GM23248 (cell line): ENCODE measurements at regions not wholly inside any gene's neighbourhood (a gene's known extent, or its start where the extent isn't known, plus 50 kb on each side); places are given as distances from the start of the nearest gene placed in this dataset.
"Not testable (repeated sequence)": the region's sequence is repeated elsewhere in the genome, so short reads cannot be mapped to it uniquely, and the experiment has no call there.

Experiments used
- DNase-seq: peaks from one replicate; pipeline ENCODE4 v3.0.0-alpha.2; 2015
- H2AFZ ChIP-seq: fragments of 200-600 bp; sonication (generic); 2 replicates; pipeline ENCODE4 v1.6.1; 2016; ENCODE audit warnings: antibody characterized with exemption
- H3F3A ChIP-seq: fragments of 200-600 bp; sonication (generic); 2 replicates; pipeline ENCODE4 v1.6.1; 2016; ENCODE audit warnings: mild to moderate bottlenecking, antibody characterized with exemption, mixed run types; ENCODE audit not compliant: insufficient read depth
- H3K27ac ChIP-seq: fragments of 200-600 bp; sonication (generic); 2 replicates; pipeline ENCODE4 v1.5.1; 2016; ENCODE audit warnings: mild to moderate bottlenecking
- H3K27me3 ChIP-seq: fragments of 200-600 bp; sonication (generic); replicated peaks from 2 replicates; pipeline ENCODE4 v1.6.1; 2016; ENCODE audit warnings: mild to moderate bottlenecking; ENCODE audit not compliant: insufficient read depth
- H3K36me3 ChIP-seq: fragments of 200-600 bp; sonication (generic); 2 replicates; pipeline ENCODE4 v1.6.1; 2016; ENCODE audit warnings: low read depth, mild to moderate bottlenecking
- H3K4me1 ChIP-seq: fragments of 200-600 bp; sonication (generic); 2 replicates; pipeline ENCODE4 v1.6.1; 2016; ENCODE audit warnings: mild to moderate bottlenecking; ENCODE audit not compliant: insufficient read depth
- H3K4me2 ChIP-seq: fragments of 200-600 bp; sonication (generic); one replicate; pipeline ENCODE4 v1.6.1; 2016; ENCODE audit warnings: mild to moderate bottlenecking; ENCODE audit not compliant: unreplicated experiment
- H3K4me3 ChIP-seq: fragments of 200-600 bp; sonication (generic); 2 replicates; pipeline ENCODE4 v1.5.1; 2016; ENCODE audit warnings: mild to moderate bottlenecking
- H3K79me2 ChIP-seq: fragments of 200-600 bp; sonication (generic); 2 replicates; pipeline ENCODE4 v1.6.1; 2016; ENCODE audit warnings: mild to moderate bottlenecking; ENCODE audit not compliant: insufficient read depth
- H3K9ac ChIP-seq: fragments of 200-600 bp; sonication (generic); 2 replicates; pipeline ENCODE4 v1.6.1; 2016; ENCODE audit warnings: mild to moderate bottlenecking
- H3K9me2 ChIP-seq: fragments of 200-600 bp; sonication (generic); 2 replicates; pipeline ENCODE4 v1.6.1; 2016; ENCODE audit warnings: mixed run types, mild to moderate bottlenecking, moderate library complexity; ENCODE audit not compliant: insufficient read depth
- H3K9me3 ChIP-seq: fragments of 200-600 bp; sonication (generic); one replicate; pipeline ENCODE4 v1.6.1; 2017; ENCODE audit warnings: low read depth
- H4K20me1 ChIP-seq: fragments of 200-600 bp; sonication (generic); 2 replicates; pipeline ENCODE4 v1.6.0; 2016; ENCODE audit not compliant: insufficient read depth
- EZH2 ChIP-seq: fragments of 200-600 bp; sonication (generic); IDR thresholded peaks from 2 replicates; pipeline ENCODE4 v1.6.1; 2018; ENCODE audit warnings: antibody characterized with exemption, mild to moderate bottlenecking; ENCODE audit not compliant: insufficient read depth, poor library complexity, severe bottlenecking
- EZH2phosphoT487 ChIP-seq: fragments of 200-600 bp; sonication (generic); IDR thresholded peaks from 2 replicates; pipeline ENCODE4 v1.6.1; 2018; ENCODE audit warnings: antibody characterized with exemption, moderate library complexity, mild to moderate bottlenecking, low read depth; ENCODE audit not compliant: insufficient read depth
- WGBS, 2 experiments: methylation state at CpG; one replicate each; pipeline ENCODE4 v1.1.6; 2015 to 2017; ENCODE audit warnings: low lambda C conversion rate in 2 of 2, low coverage in 1 of 2; ENCODE audit errors: missing lambda C conversion rate in 2 of 2; 5-methylcytosine and 5-hydroxymethylcytosine counted together
- in situ Hi-C: fragments of 300-500 bp; cut with MboI; formaldehyde crosslinking; loops from 2 replicates; pipeline ENCODE4 v1.15.0; 2020

GRCh38 chr9:3647652-3648051, 121.9 kb upstream of the RFX3 start:
- Histone ChIP-seq H3K9me3 (no peaks in the 10 kb centered on the region), H3K36me3 (no peaks in the 10 kb centered on the region), H3F3A (no peaks in the 10 kb centered on the region), H3K27me3 (no peaks in the 10 kb centered on the region), H4K20me1 (no peaks in the 10 kb centered on the region), H2AFZ (no peak overlapping the region), H3K4me3 (no peak overlapping the region), H3K27ac (no peak overlapping the region), H3K79me2 (no peaks in the 10 kb centered on the region), H3K4me2 (no peak overlapping the region), H3K9ac (no peak overlapping the region), H3K9me2 (no peaks in the 10 kb centered on the region), H3K4me1 (no peaks in the 10 kb centered on the region)
- DNase-seq: no peak
- in situ Hi-C loops: no loop called here
- TF ChIP-seq EZH2: no peak
- TF ChIP-seq EZH2phosphoT487: no peak
- WGBS, 2 experiments: 92% methylated on average over 1 of the region's 1 CpG

GRCh38 chr9:3646226-3646625, 120.4 kb upstream of the RFX3 start:
- no peak for DNase-seq
- 61 to 72% methylated on average over 1 of the region's 1 CpG for WGBS, 2 experiments
- H3F3A ChIP-seq: no peaks in the 10 kb centered on the region
- no peak overlapping the region for H3K4me2 ChIP-seq
- H3K9me2 ChIP-seq: no peaks in the 10 kb centered on the region
- no peaks in the 10 kb centered on the region for H3K27me3 ChIP-seq
- no peaks in the 10 kb centered on the region for H3K4me1 ChIP-seq
- TF ChIP-seq EZH2 (no peak), EZH2phosphoT487 (no peak)
- in situ Hi-C loops: no loop called here
- H3K79me2 ChIP-seq: no peaks in the 10 kb centered on the region
- H3K4me3 ChIP-seq: no peak overlapping the region
- H3K9me3 ChIP-seq: no peaks in the 10 kb centered on the region
- H2AFZ ChIP-seq: no peak overlapping the region
- no peak overlapping the region for H3K9ac ChIP-seq
- H3K27ac ChIP-seq: no peak overlapping the region
- H3K36me3 ChIP-seq: no peaks in the 10 kb centered on the region
- H4K20me1 ChIP-seq: no peaks in the 10 kb centered on the region

- DNase-seq, H3K79me2 ChIP-seq, H3K4me3 ChIP-seq, H3K9me3 ChIP-seq, in situ Hi-C loops, H3F3A ChIP-seq, H3K9me2 ChIP-seq, H3K27me3 ChIP-seq, H2AFZ ChIP-seq, H3K4me1 ChIP-seq, H3K9ac ChIP-seq, H3K4me2 ChIP-seq, H4K20me1 ChIP-seq, H3K27ac ChIP-seq, H3K36me3 ChIP-seq: not testable (repeated sequence)
- WGBS, 2 experiments: 75 to 79% methylated on average over 6 of the region's 6 CpGs
Observed at GRCh38 chr9:3642075-3642474, 116.3 kb upstream of the RFX3 start.

- Histone ChIP-seq H3K27ac (no peak overlapping the region), H3K36me3 (no peaks in the 10 kb centered on the region), H3K9me3 (no peaks in the 10 kb centered on the region), H3K9ac (no peak overlapping the region), H3K27me3 (no peaks in the 10 kb centered on the region), H3K4me2 (no peak overlapping the region), H3K4me1 (no peaks in the 10 kb centered on the region), H4K20me1 (no peaks in the 10 kb centered on the region), H3K79me2 (no peaks in the 10 kb centered on the region), H3K4me3 (no peak overlapping the region), H3K9me2 (no peaks in the 10 kb centered on the region), H2AFZ (no peak overlapping the region), H3F3A (no peaks in the 10 kb centered on the region)
- 17 to 25% methylated on average over 1 of the region's 1 CpG for WGBS, 2 experiments
- in situ Hi-C loops: no loop called here
- no peak for DNase-seq
- TF ChIP-seq EZH2phosphoT487 (no peak), EZH2 (no peak)
Observed at GRCh38 chr9:3629495-3629894, 103.7 kb upstream of the RFX3 start.

- Histone ChIP-seq H3K9me3 (no peaks in the 10 kb centered on the region), H4K20me1 (no peaks in the 10 kb centered on the region), H3F3A (no peaks in the 10 kb centered on the region), H3K79me2 (no peaks in the 10 kb centered on the region), H3K4me1 (no peaks in the 10 kb centered on the region), H3K9me2 (no peaks in the 10 kb centered on the region), H2AFZ (no peak overlapping the region), H3K36me3 (no peaks in the 10 kb centered on the region), H3K9ac (no peak overlapping the region), H3K27me3 (no peaks in the 10 kb centered on the region), H3K27ac (no peak overlapping the region), H3K4me2 (no peak overlapping the region), H3K4me3 (no peak overlapping the region)
- no peak for DNase-seq
- in situ Hi-C loops: no loop called here
- TF ChIP-seq EZH2: no peak
- TF ChIP-seq EZH2phosphoT487: no peak
Observed at GRCh38 chr9:3628239-3628638, 102.4 kb upstream of the RFX3 start.
